GM18858 (cell line): ENCODE measurements at regions not wholly inside any gene's neighbourhood (a gene's known extent, or its start where the extent isn't known, plus 50 kb on each side); places are given as distances from the start of the nearest gene placed in this dataset.

Experiments
- ATAC-seq: cut with Tn5 transposase; IDR thresholded peaks from one replicate; pipeline ENCODE4 v1.9.1; 2021; ENCODE audit not compliant: unreplicated experiment

DNA sequence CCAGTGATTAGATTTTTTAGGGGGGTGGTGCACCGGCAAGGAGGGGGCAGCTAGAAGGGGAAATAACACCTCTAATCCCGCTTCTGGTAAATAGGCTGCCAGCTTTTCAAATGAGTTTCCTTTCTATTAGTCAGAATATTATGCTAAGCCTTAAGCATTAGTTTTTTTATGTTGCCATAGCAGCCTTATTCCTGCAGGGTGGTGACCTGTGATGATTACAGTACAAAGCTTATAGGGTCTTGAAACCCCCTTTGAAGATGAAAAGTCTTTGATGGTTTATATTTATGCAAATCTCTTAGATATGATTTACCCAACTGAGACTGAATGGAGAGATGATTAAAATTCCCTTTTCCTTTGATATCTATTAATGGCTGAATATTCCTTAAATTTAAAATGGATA lies 109.8 kb downstream of the ZIC5 start:
- no peak for ATAC-seq

DNA sequence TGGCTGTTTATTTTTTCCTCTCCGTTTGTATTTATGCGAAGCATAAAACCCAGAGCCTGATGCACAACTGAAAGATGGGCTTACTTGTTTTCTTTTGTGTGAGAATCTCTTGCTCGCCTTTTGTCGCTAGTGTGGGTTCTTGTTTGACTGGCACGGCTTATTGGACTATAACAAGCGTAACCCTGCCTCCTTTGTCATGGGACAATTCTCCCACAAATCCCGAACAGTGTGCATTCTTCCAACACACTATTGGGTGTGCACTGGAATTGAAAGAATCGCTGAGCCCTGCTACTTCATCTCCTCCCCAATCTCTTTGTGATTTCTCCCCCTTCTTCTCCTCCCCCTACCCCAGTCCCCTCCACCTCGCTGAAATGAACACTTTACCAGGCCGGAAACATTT lies 110.8 kb downstream of the ZIC5 start:
- no peak for ATAC-seq

DNA sequence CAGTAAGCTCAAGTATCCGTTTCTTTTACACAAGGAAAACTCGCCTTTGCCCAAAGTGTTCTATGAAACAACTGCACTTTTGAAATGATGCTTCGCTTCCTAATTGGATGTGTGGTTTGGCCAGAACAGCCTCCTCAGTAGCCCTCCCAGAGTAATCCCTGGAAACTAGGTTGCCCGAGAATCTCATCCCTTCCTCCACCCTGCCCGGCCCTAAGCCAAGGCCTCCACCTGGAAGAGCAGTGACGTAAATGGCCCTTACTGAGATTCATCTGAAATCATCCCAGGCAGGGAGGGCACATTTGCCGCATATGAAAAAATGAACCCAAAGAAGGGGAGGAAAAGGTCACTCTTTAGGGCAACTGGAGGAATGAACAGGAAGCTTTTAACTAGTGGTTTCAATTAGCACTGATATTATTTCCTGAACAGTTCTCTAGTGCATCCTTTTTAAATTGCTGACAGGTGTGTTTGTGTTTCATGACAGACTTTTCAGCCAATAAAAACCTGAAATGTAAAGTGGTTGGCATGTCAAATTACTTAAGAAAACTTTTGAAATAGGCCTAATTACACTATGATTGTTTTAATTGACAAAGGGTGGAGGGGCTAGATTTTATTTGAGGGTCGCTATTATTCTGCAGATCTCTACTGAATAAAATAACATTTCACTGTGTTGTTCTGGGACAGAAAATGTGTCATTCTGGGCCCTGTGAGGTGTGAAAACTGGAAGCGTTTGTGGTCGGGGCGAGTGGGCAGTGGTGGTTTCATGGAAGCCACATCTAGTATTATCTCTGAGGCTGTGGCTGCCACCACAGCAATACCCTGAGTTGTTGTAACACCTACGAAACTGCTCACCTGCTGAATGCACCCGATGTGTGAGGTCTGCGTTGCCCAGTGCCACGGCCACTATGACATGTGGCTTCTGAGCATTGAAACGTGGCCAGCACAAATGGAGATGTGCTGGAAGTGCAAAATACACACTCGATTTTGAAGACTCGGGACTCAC lies 112.1 kb downstream of the ZIC5 start:
- peak; percentile 97 for ATAC-seq

DNA sequence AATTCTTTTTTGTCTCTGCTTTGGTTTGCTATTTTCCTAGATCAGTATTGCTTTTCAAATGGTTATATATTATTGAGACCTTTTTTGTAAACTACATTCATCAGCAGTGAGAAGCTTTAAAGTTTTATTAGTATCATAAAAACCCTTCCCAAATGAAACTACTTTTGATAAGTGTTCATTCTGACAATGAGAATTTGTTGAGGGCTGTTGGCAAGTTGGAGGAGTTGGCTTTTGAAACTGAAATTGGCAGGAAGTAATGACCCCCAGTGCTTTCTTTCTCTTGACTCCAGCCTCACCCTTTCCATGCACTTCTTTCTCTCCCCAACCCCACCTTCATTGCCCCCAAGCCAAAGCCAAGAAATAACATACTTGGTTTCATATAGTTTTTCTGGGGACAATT lies 113.8 kb downstream of the ZIC5 start:
- no peak for ATAC-seq

DNA sequence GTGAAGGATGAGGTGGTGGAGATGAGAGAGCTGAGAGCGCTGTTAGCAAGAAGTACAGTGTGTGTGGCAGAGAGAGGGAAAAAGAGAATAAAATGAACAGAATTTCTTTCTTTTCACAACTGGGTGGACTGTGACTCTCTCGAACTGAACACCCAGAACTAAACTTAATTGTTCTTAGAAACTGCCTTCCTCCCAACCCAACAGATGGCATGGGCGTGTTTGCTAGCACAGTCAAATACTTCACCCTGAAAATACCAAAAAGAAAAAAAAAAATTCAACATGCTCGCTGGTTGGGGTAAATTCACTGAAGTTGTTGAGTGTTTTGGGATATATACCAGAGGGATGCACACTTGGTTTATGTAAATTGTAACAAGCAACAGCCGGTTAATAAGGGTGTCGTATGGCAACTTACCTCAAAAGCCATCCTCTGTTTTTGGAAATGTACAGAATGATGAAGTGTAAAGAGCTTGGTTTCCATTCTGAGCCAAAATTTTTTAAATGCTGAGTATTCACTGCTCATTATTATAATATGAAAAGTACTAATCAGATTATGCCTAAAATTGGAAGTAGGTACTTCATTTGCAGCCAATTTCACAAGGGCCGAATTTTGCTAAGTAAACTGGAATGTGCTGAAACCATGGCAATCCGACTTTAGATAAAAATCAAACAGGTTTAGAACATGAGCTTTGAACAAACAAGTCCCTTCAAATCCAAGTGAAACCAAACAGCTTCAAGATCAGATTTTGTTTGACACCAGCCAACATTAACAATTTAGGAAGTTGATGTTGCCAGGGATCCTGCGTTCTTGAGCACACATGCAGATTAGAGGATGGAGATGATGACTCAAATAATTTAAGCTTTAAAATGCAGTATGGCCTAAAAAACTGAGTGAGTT lies 115.8 kb downstream of the ZIC5 start:
- no peak for ATAC-seq

DNA sequence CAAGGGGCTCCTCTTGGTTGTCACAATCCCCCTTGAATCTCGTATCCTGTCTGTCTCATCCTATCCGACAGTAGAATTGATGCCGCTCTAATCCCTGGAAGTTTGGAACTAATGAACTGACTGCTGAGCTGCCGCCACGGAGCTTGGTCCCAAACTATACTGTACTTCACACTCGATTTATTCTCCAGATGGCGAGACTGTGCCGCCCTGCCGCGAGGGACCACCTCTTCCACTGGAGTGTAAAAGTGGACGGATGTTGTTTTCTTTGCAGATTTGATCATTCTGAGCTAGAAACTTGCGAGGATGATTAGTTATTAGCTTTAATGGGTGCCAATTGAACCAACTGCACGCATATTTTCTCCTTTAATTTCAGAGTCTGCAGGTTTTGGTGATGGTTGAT lies 117.2 kb downstream of the ZIC5 start:
- ATAC-seq: no peak

DNA sequence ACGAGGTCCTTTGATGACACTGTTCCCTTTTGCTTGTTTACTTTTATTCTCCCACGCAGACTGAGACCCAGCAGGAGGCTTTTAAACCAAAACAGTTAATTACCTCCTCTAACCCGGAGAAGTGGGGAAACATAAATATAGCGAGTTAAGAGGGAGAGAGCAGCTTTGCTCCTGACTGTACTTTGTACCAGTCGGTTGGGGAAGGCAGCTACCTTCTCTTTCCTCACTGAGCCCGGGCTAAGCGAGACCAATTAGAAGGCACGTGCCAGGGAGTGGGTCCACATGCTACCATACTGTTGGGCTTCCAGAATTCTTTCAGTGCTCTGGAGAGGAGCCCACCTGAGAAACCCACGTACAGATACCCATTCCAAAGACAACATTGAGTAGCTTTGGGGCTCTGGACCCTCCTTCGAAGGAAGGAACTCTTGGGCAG lies 124.2 kb downstream of the ZIC5 start:
- no peak for ATAC-seq

DNA sequence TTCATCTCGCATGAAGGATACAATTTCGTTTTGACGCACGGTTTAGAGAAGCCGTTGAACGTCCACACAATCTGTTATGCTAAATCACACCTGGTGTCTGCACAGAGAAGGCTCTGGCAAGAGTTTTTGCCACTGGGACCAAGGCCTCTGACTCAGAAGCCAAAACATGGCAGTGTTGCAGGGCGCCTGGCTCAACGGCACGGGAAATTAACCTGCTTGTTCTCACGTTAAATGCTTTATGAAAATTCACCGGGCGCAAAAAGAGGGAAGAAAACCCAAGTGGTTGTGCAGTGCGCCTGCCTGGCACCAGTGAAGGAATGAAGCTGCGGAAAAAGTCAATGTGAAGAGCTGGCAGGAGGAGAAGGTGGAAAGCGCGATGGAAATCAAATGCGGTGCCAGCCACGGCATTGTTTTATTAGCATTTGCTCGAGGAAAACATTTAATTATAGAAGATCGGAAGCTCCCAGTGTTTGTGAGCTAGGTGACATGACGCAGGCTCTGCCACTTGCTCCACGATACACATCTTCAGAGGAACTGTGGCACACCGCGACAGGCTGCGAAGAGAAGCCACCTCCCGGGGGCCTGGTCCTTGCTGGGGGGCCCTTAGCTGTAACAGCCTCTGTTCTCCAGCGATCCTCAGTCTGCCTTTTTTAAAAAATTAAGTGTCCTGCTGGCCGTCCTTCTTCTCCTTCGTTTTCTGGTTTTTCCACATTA lies 126.2 kb downstream of the ZIC5 start:
- ATAC-seq: no peak

DNA sequence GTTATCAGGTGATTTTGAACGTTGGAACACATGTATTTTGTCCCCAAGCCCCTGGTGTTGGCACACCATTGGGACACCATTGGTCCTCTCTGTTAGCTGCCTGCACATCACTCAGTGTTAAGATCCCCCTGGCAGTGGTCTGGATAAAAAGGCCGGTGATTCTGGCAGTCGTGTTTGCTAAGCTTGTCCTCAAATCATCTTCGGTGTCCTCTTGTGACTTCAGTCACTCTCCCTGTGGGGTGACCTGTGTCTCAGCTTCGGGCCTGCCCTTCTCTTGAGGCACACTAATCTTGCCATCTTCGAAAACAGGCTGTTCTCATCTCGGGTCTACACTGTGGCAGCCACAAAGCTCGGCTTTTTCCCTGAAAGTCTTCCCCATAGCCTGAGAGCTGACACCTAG lies 127.1 kb downstream of the ZIC5 start:
- no peak for ATAC-seq

DNA sequence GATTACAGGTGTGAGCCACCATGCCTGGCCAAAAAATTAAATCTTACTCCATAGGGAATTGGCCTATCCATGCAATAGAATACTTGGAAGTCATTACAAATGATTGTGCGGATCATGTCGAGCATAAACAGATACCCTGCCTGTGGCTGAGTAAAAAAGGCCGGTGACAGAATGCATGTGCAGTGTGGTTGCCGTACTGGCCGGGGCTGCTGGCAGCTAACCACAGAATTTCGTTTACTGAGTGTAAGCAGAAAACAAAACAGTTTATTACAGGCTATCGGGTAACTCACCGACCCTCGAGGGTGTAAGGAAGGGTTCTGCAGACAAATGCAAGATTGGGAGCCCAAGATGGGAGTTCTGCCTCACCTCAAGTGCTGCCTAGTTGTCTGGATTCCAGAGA lies 127.7 kb downstream of the ZIC5 start:
- ATAC-seq: no peak

DNA sequence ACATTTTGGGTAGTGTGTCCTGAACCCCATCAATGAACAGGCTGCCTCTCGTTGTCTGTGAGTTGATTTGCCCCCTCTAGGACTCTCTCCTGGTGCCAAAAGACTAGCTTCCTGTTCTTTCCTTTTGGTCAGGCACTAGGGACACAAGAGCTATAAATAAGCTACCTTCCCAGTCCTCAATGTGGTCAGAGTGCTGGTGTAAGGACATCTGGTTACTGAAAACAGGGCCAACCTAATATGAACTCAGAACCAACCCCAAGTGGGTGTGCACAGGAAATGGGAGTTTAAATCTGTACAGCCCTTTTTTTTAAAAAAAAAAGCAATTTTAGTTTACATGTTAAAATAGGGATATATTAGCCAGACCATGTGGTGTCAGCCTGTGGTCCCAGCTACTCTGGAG lies 129.2 kb downstream of the ZIC5 start:
- ATAC-seq: no peak

DNA sequence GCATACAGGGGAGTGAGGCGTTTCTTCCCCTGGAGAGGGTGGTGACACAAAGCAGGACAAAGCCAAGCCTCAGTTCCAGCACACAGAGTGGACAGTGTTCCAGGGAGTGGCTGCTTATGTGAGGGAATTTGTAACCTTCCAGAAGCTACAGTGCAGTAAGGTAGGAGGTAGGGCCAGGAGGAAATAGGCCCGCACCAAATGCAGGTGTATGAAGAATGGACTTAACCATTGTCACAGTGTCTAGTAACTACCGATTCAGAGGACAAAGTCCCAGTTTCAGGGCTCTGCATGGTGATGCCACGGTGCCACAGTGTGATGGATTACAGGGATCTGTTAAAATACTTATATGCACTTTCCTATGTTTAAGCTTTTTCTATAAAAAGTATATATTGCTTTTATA lies 135.3 kb downstream of the ZIC5 start:
- no peak for ATAC-seq

DNA sequence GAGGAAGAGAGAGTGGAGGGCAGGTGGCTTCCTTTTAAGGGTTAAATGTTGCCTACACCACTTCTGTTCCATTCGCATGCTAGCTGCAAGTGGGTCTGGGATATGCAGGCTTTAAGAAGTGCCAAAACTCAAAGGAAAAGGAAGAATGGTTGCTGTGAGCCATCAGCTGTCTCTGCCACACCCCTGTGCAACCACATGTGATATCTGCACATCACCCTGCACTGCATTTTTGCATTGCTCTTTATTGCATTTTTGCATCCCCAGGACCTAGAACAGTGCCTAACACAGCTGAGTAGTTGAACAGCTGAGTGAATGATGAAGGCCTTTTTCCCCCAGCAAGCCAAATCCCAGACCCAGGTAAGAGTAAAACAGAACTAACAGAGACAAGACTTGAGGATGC lies 136.1 kb downstream of the ZIC5 start:
- ATAC-seq: no peak

DNA sequence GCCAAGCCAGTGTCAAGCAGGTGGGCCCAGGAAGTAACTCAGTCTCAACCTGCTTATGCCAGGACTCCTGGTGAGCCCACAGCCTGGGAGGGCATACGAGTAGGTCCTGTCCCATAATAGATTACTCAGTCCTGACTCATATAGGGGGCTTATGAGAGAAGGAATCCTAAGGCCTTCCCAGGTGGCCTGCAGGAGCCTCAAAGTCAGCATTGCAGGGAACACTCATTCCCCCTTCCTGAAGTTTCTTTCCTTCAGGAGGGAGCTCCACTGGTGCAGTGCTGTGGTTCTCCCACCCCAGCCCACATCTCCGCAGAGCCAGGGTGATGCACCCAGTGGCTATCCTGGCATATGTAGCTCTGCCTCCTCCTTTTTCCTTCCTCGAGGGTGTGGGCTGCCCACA lies 137.3 kb downstream of the ZIC5 start:
- no peak for ATAC-seq

DNA sequence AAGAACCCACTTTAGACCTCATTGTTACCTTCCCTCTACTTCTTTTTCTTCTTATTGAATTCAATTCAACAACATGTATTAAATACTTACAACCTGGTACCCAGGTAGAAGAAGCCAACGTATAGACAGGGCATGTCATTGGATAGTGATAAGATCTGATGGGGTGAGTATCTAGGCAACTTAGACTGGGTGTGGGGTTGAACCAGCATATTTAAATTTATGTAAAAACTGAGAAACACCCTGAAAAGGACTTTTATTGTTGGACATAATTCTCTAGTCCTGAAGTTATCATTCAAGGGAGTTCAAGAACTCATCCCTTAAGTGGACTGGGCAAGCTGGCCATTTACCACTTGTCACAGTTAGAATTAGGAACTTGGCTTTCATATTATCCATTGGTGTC lies 139.2 kb downstream of the ZIC5 start:
- no peak for ATAC-seq

DNA sequence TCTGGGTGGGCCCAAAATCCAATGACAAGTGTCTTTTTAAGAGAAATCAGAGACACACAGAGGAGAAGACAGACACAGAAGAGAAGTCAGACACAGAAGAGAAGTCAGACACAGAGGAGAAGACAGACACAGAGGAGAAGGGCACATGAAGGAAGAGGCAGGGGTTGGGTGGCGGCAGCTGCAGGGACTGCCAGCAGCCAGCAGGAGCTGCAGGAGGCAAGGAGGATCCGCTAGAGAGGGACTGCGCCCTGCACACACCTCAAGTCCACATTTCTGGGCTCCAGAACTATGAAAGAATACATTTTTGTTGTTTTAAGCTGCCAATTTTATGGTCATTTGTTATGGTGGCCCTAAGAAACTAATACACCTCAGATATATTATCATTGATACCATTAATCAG lies 140.6 kb downstream of the ZIC5 start:
- no peak for ATAC-seq

DNA sequence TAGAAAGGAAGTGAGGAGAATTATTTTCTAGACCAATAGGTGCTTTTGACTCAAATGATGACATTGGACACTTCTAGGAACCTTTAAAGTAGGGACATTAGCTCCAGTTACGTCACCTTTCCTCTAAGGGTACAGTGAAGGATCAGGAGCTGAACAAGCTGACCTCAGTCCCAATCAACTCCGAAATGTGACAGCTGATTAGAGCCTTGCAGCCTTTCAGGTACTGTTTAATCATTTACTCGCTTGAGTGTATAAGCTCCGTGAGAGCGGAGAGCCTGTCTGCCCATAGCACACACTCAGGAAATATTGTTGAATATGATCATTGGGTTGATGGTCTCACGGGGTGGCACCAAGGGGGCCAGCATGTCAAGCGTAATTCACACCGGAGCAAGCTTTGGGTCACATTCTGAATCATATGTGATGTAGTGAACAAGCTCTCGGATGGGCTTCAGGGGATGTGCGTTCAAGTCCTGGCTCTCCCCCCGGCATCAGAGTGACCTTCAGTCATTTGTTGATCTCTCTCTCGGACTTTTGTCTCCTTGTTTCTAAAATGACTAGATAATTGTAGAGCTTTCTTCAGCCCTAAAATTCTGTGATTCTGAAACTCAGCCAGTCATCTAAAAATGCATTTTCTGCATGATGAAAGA lies 141.9 kb downstream of the ZIC5 start:
- ATAC-seq: no peak

DNA sequence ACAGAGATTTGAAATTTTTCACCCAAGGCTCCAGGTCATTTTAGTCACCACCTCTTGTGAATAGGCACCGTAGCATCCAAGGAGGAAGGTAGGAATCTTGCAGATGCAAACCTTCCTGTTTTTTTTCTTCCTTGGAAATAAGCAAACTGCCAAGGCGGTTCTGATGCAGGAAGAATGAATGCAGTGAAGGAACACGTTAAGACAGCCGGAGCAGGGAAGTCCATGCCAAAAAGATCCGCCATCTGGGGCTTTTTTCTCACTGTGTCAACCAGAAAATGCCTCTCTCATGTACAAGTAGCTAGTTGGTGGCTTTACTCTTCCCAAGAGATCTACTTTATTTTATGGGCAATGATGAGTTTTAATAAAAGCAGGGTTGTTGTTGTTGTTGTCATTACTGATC lies 142.4 kb downstream of the ZIC5 start:
- no peak for ATAC-seq

DNA sequence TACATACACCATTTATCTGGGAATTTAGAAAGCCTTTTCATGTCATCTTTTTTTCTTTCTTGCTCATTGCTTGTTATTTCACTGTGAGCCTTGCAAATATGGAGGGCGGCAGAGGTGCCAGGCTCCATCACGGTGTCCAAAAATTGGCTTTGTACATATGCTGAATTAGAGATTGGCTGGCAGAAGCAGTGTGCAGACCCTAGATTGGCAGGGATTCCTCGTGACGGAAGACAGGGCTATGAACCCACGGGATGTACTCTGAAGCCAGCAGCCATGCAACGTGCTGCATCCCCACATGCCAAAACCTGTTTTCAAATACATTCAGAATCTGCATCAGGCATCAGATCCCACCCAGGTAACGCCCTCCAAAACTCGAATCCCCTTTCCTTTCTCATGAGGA lies 142.8 kb downstream of the ZIC5 start:
- no peak for ATAC-seq

DNA sequence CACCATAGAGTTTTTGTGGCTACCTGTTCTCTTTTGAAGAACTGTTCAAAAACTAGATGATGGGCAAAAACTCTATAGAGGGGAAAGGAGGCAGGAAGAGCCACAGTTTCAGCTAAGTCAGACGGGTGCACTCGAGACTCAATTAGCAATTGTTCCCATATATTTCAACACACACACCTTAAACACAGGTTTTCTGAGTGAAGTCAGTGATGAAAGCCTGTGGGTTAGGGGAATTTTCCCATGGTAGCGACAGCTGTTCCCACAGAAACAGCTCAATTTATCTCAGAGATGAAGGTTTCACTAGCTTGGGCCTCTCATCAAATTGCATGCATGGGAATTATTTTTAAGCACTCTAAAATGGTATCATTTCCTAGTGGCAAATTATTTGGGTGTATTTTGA lies 143.4 kb downstream of the ZIC5 start:
- ATAC-seq: no peak
